A549 (cell line): ENCODE measurements at regions not wholly inside any gene's neighbourhood (a gene's known extent, or its start where the extent isn't known, plus 50 kb on each side); places are given as distances from the start of the nearest gene placed in this dataset.

Experiments used
- ATAC-seq, 2 experiments: fragments of 200-7000 bp in 1 of 2; fragments of >200 bp in 1 of 2; cut with Nextera tagmentation in 1 of 2; cut with Tn5 transposase in 1 of 2; 3 replicates each; pipeline versions ENCODE4 v1.8.0 to v1.9.1; 2018 to 2020; ENCODE audit warnings: mild to moderate bottlenecking in 1 of 2, moderate library complexity in 1 of 2
- CTCF ChIA-PET: fragments of 300-600 bp; sonication (Branson Sonifier 250); formaldehyde crosslinking; extraction: SDS; loops from one replicate; lab custom pipeline; 2021; ENCODE audit warnings: antibody characterized with exemption, inconsistent platforms; lab: Yijun Ruan, JAX
- POLR2A ChIA-PET: fragments of 350-600 bp; formaldehyde crosslinking; extraction: SDS; loops from one replicate; lab custom pipeline; 2021; ENCODE audit warnings: antibody characterized with exemption, inconsistent platforms; lab: Yijun Ruan, JAX
- DNase-seq, 2 experiments: peaks; one replicate each; pipeline versions ENCODE4 v3.0.0 to v3.0.0-alpha.2; 2011 to 2016; ENCODE audit warnings: low read depth in 1 of 2, low spot score in 1 of 2
- FAIRE-seq: peaks from 2 replicates; lab custom pipeline; 2011; peaks lifted over from hg19 to GRCh38; lab: Jason Lieb, UNC
- H3K27ac ChIP-seq, 2 experiments: fragments of >200 bp; sonication (Bioruptor Twin); formaldehyde crosslinking; 3 replicates each; pipeline ENCODE4 v1.5.1; 2016 to 2017
- H3K4me1 ChIP-seq: fragments of >200 bp; sonication (Bioruptor Twin); formaldehyde crosslinking; 3 replicates; pipeline ENCODE4 v1.6.1; 2016
- H3K4me2 ChIP-seq: fragments of >200 bp; sonication (Bioruptor Twin); formaldehyde crosslinking; 3 replicates; pipeline ENCODE4 v1.6.1; 2016
- H3K4me3 ChIP-seq: fragments of >200 bp; sonication (Bioruptor Twin); formaldehyde crosslinking; 3 replicates; pipeline ENCODE4 v1.5.1; 2016
- H3K9me3 ChIP-seq: fragments of >200 bp; sonication (Bioruptor Twin); formaldehyde crosslinking; 3 replicates; pipeline ENCODE4 v1.6.1; 2016
- ATOH8 ChIP-seq: fragments of 250-450 bp; sonication (Bioruptor Pico); IDR thresholded peaks from 2 replicates; pipeline ENCODE4 v1.5.0; 2020; ENCODE audit warnings: low read depth, mild to moderate bottlenecking, moderate library complexity
- BCL3 ChIP-seq: fragments of >200 bp; sonication (Bioruptor Twin); formaldehyde crosslinking; IDR thresholded peaks from 3 replicates; pipeline ENCODE4 v1.6.1; 2016
- E2F6 ChIP-seq: IDR thresholded peaks from 2 replicates; pipeline ENCODE4 v1.6.1; 2012; ENCODE audit warnings: low read depth, borderline replicate concordance
- EHF ChIP-seq: fragments of 250-450 bp; sonication (Bioruptor Pico); IDR thresholded peaks from 2 replicates; pipeline ENCODE4 v1.5.0; 2020; ENCODE audit warnings: mild to moderate bottlenecking
- ESRRA ChIP-seq: fragments of 150-350 bp; IDR thresholded peaks from 2 replicates; pipeline ENCODE4 v1.6.1; 2014; ENCODE audit warnings: mild to moderate bottlenecking, low read length, borderline replicate concordance
- FOSL2 ChIP-seq, 2 experiments: fragments of 450-650 bp in 1 of 2; fragments of >200 bp in 1 of 2; sonication (Bioruptor Twin) in 1 of 2; formaldehyde crosslinking; IDR thresholded peaks; 2 replicates each; pipeline versions ENCODE4 v1.5.0 to v1.6.1; 2016 to 2020; ENCODE audit warnings: mild to moderate bottlenecking in 1 of 2, moderate library complexity in 1 of 2
- FOXS1 ChIP-seq: fragments of 250-450 bp; sonication (Bioruptor Pico); IDR thresholded peaks from 2 replicates; pipeline ENCODE4 v1.5.0; 2020; ENCODE audit warnings: mild to moderate bottlenecking, moderate library complexity
- HDAC2 ChIP-seq: fragments of 200-600 bp; sonication (generic); IDR thresholded peaks from 2 replicates; pipeline ENCODE4 v1.6.1; 2016
- HOXA7 ChIP-seq: fragments of 250-450 bp; sonication (Bioruptor Pico); IDR thresholded peaks from 2 replicates; pipeline ENCODE4 v1.5.0; 2020; ENCODE audit warnings: mild to moderate bottlenecking, moderate library complexity
- NFE2L2 ChIP-seq: fragments of 150-350 bp; conservative IDR thresholded peaks from 2 replicates; pipeline ENCODE4 v1.6.1; 2014; ENCODE audit warnings: low read length
- NPAS2 ChIP-seq: fragments of 250-450 bp; sonication (Bioruptor Pico); IDR thresholded peaks from 2 replicates; pipeline ENCODE4 v1.8.0; 2022; ENCODE audit warnings: mild to moderate bottlenecking, moderate library complexity, borderline replicate concordance
- PHF8 ChIP-seq: fragments of 200-600 bp; sonication (generic); IDR thresholded peaks from 2 replicates; pipeline ENCODE4 v1.6.1; 2016; ENCODE audit warnings: low read depth, mild to moderate bottlenecking, antibody characterized with exemption, moderate library complexity, borderline replicate concordance
- POLR2AphosphoS2 ChIP-seq: conservative IDR thresholded peaks from 2 replicates; pipeline ENCODE4 v1.6.1; 2012; ENCODE audit warnings: low read length, improper control_type of control experiment, inconsistent platforms
- REST ChIP-seq: fragments of 200-600 bp; sonication (generic); IDR thresholded peaks from 2 replicates; pipeline ENCODE4 v1.6.1; 2016; ENCODE audit warnings: antibody characterized with exemption, mild to moderate bottlenecking, moderate library complexity
- RFX5 ChIP-seq: fragments of 450-650 bp; IDR thresholded peaks from 2 replicates; pipeline ENCODE4 v1.7.1; 2014; ENCODE audit warnings: antibody characterized with exemption, mild to moderate bottlenecking, moderate library complexity
- TFCP2L1 ChIP-seq: fragments of 250-450 bp; sonication (Bioruptor Pico); IDR thresholded peaks from 2 replicates; pipeline ENCODE4 v1.5.0; 2021; ENCODE audit warnings: mild to moderate bottlenecking
- ZFP36 ChIP-seq: fragments of 450-650 bp; IDR thresholded peaks from 2 replicates; pipeline ENCODE4 v1.6.1; 2014; ENCODE audit warnings: borderline replicate concordance; ENCODE audit not compliant: partially characterized antibody
- WGBS: methylation state at CpG from one replicate; pipeline ENCODE4 v1.1.6; 2017; ENCODE audit errors: missing lambda C conversion rate; 5-methylcytosine and 5-hydroxymethylcytosine counted together

- ChIA-PET POLR2A (no interaction called here), CTCF (no interaction called here)
- DNase-seq: no peak
- Histone ChIP-seq H3K4me2 (no peak overlapping the region), H3K27ac (no peak overlapping the region), H3K4me3 (no peak overlapping the region), H3K9me3 (no peaks in the 10 kb centered on the region), H3K4me1 (no peaks in the 10 kb centered on the region)
- FAIRE-seq: no peak
- WGBS: 72% methylated on average over 4 of the region's 4 CpGs
- ATAC-seq: no peak
- TF ChIP-seq HDAC2: no peak
- TF ChIP-seq ZFP36: no peak
- no peak for TF ChIP-seq ESRRA
Observed at GRCh38 chr3:177647876-177648275, 450.6 kb upstream of the TBL1XR1 start.

GRCh38 chr3:177652556-177653291, 455.4 kb upstream of the TBL1XR1 start:
- Histone ChIP-seq H3K4me1 (no peaks in the 10 kb centered on the region), H3K9me3 (no peaks in the 10 kb centered on the region), H3K4me3 (no peak overlapping the region), H3K27ac (no peak overlapping the region), H3K4me2 (no peak overlapping the region)
- 77% methylated on average over 5 of the region's 5 CpGs for WGBS
- TF ChIP-seq EHF (CRISPR knock-in tag) (no peak), E2F6 (no peak), HOXA7 (CRISPR knock-in tag) (no peak), FOXS1 (CRISPR knock-in tag) (no peak), HDAC2 (no peak), ATOH8 (CRISPR knock-in tag) (no peak), PHF8 (no peak), NPAS2 (CRISPR knock-in tag) (no peak), TFCP2L1 (CRISPR knock-in tag) (no peak), BCL3 (no peak), FOSL2 (IDR thresholded peaks at IDR 0.05) (no peak), FOSL2 (CRISPR knock-in tag; IDR thresholded peaks at IDR 0.05) (no peak), NFE2L2 (no peak), REST (no peak), RFX5 (no peak), POLR2AphosphoS2 (no peak)
- ChIA-PET POLR2A (no interaction called here), CTCF (interaction anchor here (0.6 kb wide), 1 partner anchor 11 kb away, joined by 3 read pairs; no protein-coding TSS in a partner anchor)
- ATAC-seq: no peak
- FAIRE-seq: no peak
- DNase-seq: no peak
